ENCODE measurements at regions not wholly inside any gene's neighbourhood (a gene's known extent, or its start where the extent isn't known, plus 50 kb on each side); places are given as distances from the start of the nearest gene placed in this dataset.

DNA sequence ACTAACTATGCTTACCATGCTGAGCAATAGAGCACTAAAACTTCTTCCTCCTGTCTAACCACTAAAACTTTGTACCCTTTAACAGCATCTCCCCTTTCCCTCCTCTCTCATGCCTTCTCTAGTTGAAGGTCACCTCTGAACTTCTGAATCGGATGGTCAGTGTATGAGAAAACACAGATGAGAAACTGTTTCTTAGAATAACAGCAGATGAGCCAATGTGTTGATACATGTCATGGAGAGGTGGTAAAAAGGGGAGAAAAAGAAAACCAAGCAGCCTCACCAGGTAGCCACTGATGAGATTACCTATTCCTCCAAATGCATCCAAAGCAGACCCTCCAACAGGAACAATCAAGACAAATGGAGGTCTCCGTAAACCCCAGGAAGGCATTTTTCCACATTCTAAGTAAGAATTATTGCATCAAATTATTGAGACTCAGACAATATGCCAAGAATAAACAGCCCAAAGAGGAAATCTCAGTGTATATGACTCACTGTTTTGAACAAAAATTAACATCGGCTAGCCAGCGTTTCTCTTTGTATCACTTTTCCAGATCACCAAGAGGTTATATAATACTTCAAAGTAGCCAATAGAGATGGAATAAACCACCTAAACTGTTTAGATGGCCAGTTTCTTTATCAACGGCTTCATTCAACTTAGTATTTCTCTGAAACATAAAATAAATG lies 793.3 kb upstream of the SOX9 start:
- DNase-seq: no peak

DNA sequence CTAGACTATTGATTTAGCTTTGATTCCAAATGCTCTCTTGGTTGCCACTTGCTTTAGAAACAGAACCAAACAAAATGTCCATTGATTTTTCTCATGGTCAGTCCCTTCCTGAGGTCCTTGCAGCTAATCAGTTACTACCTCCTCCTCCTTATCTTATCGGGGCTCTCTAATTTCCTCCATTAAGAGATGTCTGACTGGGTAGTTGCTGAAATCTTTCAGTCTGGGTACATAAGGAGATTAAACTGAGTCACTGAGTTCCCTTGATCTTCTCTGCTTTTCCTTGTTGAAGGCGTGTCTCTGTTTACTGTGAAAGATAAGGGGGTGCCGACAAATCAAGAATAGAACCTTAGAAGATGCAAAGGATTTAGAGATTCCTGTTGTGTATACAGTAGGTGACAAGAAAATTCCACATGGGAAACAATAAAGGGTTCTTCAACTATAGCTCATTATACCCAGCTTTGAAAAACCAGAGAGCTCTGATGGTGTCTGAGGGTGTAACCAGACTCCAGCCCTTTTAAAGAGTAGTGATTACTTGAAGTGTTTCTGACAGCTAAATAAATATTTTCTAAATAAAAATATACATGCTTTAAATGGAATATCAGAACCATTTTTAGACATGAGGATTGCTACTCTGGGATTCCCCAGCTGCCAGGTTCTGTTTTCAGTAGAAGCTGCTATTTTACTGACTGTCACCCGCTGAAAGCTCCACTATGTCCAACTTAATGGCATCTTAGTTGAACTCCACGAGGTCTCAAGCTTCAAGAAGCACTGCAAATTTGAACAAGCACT lies 791.3 kb upstream of the SOX9 start:
- DNase-seq: peak in 1 of 2 donors; percentile 13

DNA sequence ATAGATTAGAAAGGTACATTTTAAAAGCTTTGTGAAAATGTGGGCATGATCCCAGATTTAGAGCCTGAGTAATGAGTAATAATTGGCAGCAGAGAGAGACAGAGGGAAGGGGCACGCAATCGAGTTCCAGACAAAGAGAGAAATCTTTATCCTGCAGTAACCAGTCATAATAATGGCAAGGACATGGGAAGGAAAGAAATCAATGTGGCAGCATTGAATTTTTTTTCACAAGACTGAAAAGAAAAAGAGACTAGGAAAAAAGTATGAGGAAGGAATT lies 790.8 kb upstream of the SOX9 start:
- DNase-seq: no peak

DNA sequence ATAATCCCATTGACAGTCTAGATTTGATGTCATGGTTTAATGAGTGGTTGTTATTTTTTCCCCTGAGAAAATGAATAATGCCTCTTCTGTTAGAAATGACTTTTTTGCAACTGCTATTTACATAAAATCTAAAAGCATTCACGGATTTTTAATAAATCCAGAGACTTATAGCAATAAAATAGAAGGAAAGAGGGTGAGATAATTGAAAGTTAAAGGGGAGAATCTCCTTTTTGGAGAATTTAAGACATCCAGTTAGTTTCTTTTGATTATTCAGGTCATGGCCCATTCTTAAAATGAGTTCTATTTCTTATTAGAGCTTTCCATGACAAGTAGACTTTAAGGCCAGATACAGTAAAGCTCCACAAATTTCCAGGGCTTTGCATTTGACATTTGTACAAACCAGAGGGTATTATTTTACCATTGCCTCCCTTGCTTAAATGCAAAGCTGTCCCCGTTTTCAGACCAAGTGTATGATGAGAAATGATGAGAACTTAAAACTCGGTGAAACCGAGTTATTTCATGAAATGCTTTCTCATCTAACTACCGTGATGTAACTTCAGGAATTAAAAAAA lies 789.0 kb upstream of the SOX9 start:
- no peak for DNase-seq

DNA sequence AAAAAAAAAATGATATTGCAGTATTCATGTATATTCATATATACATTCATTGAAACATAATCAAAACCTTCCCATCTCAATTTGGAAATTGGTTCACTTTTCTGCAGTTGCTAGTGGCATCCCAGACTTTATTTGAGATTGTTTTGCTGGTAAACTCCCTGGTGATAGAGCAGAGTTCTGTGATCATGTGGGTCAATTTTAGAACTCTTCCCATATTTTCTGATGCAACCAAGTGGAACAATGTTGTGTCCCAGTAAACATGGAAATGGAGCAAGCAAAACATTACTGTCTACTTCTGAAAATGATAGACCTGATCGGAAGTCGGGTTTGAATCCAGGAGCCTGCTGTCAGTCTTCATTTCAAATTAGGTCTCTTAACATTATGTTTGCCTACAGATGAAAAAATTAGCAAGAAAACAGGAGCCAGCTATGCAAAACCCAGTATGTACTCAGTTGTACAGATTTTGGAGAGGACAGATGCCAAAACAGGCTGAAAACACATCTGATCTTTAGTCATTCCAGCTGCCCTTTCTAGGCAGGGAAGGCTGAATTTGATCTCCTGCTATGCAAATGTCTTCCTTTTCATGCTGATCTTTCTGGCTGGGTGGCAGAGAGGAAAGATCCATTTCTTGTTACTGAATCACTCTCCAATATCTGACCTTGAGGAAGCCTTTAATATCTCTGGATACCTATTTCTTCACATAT lies 786.6 kb upstream of the SOX9 start:
- DNase-seq: no peak

DNA sequence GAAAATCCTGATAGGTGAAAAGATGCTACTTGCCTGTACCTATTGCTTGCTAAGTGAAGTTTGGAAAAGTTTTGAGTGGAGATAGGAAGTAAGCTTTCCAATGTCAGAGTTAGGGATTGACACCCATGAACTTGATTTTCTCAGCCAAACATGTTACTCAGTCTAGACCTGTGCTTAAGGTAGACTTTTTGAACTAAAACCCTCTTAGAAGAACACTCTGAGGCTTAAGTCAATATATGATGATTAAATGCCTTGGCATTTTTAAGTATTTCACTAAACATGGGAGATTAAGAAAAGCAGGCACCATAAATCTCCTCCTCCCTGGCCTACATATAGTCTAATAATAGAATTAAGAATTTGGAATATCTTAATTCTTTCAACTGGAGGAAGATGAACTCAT lies 785.6 kb upstream of the SOX9 start:
- no peak for DNase-seq

DNA sequence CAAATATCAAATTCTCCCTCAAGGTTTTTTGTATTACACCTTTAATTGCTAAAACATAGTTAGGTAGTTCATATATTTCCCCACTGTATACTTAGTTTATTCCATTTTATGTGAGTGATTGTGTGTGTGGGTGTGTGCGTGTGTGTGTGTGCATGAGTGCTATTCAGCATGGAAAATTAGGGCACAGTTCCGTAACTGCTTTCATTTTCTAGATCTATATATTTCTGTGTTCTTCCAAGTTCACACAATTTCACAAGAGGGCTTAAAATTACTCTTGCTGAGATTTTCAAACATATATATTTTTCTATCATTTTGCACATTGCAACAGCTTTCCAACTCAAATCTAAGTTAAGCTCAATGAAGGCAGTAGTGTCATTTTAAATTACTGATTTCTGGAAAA lies 782.9 kb upstream of the SOX9 start:
- DNase-seq: no peak

DNA sequence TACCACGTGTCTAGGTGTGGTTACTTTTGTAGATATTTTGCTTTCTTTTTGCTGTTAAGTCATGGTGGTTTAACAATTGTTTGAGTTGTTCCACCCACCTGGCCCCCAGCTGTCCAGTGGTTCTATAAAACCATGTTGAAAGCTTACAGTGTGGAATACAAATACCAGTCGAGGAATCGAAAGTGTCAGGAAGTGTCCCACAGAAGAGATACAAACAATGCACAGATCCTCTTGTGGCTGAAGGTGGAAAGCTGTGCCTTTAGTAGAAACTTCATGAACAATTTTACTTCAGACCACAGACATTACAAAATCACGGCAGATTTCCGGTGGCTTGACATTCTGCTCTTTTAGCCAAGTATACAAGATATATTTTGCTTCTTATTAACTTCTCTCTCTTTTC lies 782.4 kb upstream of the SOX9 start:
- DNase-seq: no peak

DNA sequence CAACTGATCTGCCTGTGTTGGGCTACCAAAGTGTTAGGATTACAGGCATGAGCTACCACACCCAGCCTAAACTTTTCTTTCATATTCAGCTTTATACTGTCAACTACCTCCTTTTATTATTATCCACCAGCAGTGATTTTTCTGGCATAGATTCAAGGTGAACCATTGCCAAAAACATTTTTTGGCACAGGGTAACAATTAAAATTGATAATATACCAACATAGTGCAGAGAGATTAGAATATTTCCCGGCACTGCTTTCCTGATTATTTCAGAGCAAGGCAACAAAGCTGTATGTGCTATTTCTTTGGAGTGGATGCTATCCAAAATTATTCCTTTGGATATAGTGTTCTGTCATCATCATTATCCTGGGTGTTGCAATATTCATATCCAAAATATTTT lies 781.6 kb upstream of the SOX9 start:
- DNase-seq: peak in 1 of 2 donors; percentile 18

DNA sequence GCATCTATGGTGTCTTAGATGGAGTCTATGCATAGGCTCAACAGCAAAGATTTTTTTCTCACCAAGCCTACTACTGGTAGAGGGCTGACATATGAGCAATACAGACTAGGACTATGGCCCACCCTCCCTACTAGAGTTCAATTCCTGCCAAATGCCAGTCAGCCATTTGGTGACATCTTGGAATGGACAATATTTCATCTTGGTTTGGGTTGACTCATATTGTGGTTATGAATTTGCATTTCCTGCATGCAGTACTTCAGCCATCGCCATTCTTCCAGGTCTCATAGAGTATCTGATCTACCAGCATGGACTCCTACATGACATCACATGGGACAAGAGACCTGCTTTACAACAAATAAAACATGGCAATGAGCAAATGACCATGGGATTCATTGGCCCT lies 778.1 kb upstream of the SOX9 start:
- no peak for DNase-seq

DNA sequence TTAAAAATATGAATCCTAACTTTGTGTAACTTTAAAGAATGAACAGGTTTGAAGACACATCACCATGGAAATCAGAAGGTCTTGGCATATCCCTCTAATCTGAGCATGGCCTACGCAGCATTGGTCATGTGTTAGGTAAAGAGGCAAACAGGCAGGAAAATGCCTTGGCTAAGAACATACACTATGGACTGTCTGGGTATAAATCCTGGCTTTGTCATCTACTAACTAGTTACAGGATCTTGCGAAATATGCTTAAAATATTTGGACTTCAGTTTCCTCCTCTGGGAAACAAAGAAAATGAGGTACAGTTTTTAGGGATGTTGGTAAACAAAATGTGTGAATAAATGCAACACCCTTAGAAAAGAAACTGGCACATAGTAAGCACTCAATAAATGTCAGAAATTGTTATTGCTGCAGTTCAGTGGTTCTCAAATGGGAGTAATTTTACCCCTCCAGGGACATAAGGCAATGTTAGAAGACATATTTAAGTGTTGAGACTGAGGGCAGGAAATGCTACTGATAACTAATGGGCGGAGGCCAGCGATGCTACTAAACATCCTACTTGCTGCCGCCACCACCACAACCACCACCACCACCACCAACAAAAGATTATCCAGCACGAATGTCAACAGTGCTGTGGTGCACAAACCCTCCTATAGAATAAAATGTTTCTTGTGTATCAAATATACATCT lies 770.8 kb upstream of the SOX9 start:
- no peak for DNase-seq

DNA sequence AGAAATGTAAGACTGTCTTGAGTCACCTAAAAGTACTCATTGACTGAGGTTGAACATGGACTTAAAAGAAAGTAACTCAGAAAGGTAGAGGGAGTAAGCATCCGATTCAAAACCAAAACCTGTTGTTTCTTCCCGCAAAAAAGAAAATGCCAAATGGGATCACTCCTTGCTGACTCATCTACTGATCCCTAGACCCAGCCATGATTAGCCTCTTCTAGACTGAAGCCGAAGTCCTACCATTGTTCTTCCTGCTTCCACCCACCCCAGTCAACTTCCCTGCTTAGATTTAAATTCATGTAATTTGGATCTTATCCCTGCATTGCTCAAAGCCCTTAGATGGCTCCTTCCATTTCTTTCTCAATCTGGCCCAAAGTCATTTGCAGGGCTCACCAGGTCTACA lies 760.5 kb upstream of the SOX9 start:
- no peak for DNase-seq

DNA sequence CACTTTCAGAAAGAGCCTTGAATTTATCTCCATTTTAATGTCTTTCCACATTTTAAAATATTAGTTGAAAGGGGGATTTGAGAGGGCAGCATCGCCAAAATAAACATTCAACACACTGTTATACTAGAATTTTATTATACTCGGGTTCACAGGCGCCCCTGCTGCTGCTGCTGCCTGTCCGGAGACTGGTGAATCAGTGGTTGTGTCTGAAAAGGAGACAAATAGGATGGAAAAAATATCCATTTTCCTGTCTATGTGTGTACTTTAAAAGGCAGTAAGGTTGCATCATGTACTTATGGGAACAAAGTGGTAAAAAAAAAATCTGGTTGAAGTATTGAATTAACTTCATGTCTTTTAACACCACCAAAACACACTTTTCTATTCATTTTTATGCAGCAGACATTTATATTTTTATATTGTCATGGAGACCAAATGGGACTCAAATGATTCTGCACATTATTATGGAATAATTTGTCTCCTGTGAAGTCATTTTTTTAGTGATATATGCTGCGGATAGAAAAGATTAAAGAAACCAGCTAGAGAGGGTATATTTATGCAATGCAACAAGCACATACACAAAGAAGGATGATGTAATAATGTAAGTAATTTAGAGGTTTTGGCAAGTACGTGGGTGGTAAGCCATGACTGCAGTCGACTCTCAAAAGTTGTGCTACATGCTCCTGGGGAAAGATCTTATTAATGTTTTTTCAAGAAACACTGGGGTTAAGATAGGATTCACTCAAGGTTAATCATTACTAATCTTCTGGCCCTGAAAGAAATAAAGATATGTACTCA lies 759.0 kb upstream of the SOX9 start:
- no peak for DNase-seq

DNA sequence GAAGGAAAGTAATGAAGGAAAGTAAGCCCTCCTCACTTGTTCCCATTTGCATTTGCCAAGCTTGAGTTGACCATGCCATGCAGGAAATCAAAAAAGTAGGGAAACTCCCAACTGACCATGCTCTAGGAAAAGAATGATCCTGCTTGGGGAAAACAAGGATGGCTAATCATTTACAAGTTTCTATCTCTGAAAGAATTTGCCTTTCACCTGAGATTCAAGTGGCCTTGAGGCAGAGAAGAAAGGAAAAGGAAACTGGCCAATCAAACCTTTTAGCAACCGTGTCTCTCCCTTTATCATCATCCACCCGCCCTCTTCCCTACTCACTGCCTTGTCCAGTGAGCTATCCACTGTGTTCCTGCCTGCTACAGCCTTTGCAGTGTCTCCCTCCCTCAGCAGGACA lies 757.2 kb upstream of the SOX9 start:
- no peak for DNase-seq

DNA sequence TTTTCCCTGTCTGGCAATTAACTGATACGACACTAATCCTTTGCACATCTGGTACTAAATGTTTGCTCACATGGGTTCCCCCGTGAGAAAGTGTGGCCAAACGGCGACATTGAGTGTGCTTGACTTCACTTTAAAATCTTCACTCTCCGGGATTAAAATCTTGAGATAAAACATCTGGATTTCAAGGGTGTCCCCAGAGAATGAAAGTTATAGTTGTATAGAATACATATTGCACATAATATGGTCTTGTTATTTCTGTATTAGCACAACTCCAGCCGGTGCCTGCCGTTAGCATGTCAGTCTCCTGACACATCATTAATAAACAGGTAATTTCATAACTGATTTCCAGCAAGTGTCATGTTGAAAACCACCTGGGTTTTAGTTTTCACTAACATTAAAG lies 749.0 kb upstream of the SOX9 start:
- DNase-seq: no peak

DNA sequence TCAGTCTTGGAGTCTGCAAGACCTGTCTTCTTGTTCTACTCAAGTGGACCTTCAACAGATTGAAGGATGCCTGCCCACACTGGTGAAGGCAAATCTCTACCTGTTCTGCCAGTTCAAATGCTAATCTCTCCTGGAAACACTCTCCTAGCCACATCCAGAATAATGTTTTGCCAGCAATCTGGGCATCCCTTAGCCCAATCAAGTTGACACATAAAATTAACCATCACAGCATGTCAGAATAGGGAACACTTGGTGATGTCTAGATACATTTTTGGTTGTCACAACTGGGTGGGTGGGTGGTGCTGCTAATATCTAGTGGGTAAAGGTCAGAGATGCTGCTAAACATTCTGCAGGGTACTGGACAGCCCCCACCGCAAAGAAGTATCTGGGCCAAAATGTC lies 744.9 kb upstream of the SOX9 start:
- no peak for DNase-seq

DNA sequence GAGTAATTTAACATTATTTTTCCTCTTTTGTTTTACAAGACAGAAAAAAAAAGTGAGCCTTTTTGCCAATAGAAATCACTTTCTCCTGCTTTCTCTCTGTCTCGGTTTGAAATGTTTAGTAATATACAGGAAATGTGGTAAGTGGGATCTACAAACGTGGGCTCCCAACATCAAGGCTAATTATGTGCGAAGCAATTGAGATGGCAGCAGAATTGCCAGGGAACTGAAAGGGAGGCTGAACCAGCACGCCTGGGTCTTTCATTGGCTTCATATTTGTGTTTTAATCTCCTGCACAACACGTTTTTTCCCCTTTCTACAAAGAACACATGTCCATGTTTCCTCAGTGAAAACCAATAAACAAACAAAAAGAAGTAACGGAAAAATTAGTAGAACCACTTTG lies 743.9 kb upstream of the SOX9 start:
- DNase-seq: peak; percentile 42 to 71

DNA sequence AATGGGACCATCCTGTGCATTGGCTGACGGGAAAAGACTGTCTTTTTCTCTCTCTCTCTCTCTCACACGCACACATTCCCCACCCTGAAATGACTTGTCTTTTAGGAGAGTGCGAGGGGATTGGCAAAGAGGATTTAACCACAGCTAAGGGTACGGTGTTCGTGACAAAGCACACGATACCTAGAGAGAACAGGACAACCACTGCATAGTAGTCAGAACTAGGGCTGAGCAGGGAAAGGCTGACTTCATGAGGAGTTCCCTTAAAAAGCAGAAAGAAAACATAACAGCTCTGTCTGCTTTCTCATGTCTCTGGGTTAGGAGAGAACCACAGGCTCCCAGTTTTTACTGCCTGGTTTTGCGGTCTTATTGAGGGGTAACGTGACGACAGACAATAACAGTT lies 742.8 kb upstream of the SOX9 start:
- no peak for DNase-seq

DNA sequence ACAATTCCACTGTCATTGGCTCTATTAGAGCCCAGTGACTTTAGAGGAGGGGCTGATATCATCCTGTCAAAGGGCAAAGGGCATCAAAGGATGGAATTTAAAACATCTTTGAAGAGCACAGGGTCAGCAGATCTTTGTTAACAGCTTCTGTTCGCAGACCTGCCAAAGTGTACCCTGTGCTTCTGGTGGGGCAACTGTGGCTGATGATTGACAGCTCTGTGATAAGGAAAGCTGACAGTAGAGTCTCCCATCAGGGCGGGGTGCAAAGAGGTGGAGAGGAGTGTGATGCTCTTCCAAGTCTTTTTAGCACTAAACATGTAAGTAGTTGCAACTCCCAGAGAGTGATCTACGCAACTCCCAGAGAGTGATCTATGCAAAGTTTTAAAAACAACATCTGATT lies 742.1 kb upstream of the SOX9 start:
- no peak for DNase-seq

DNA sequence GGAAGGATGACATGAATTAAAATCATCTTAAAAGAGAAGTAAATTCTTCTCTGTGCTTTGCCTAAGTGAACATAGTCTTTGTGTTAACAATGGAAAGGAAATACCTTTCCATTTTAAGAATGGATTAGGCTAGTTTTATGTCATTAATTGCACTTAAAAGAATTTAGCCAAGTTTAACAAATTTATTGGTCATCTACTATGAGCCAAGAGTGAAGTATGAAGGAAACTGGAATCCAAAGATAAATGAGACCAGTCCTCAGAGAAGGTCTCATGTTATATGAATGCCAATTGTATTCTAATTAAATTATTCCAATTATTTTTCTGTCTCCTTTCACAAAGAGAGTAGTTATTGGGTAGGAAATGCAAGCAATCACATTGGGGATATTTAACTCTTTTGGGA lies 741.3 kb upstream of the SOX9 start:
- DNase-seq: no peak

DNA sequence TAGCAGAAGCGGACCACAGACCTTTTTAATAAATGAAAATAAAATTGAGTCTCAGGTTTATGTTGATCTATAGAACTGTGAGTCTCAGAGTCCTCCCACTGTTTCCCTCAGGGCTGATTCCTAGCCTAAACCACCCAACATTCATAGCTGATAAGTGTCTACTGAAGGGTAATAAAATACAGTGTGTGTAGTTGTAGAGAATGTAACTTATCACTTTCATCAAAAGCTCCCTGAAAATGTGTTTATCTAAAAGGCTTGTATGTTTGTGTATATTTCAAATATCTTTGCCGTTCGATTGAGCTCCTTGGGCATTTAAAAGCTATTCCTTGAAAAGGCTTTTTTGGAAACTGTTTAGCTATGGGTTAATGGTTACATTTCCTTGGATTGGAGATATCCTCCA lies 740.3 kb upstream of the SOX9 start:
- DNase-seq: no peak

DNA sequence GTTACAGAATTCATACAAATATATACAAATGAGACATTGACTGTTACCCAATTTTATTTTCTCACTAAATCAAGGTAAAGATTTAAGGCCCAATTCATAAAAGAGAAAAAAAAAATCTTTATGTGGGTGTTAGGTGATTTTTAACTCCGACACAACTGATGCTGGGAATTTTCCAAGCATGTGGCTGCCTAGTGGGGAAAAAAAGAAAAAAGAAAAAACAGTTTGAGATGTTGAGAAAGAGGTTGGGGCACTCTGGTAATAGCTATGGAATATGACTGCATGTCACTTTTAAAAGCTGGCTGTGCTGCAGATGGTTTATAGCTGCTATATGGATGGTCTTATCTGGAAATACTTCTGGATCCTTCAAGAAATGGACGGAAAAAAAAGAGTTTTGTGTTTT lies 739.9 kb upstream of the SOX9 start:
- DNase-seq: no peak

All from right lung (tissue), 2 donors.